ENCODE measurements at regions not wholly inside any gene's neighbourhood (a gene's known extent, or its start where the extent isn't known, plus 50 kb on each side); places are given as distances from the start of the nearest gene placed in this dataset.

DNA sequence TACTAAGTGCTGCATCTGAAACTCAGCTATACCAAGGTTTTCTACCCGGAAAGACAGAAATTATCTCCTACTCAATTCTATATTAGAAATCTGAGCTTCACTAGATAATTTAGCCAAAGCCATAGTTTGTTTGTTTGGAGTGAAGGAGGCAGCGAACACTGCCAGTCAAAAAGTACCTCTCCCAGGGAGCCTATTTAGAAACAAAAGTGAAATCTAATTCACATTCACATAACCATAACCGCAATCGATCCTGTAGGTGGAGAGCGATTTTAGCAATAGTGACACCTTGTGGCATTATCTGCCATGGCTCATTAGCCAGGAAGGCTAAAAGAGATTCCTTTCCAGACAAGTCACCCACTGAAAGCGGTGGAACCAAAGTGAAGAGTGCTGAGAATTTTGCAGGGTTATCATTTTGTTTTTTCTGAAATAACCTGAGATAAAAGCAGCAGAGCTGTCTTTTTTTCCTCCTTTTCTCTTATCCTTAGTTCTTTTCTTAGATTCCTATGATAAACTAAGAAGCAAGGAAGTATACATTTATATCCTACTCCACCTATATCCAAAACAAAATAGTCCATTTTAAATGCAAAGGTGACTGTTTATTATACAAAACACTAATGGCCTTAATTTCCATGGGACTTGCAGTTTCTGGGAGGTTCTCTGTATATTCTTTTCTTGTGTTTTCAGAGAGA is 83.7 kb upstream of the BET1 start:
- H2AFZ ChIP-seq (ENCODE audit: low read length) = peak overlapping the region; percentile 99
- no peaks in the 10 kb centered on the region for H3K9me3 ChIP-seq (ENCODE audit: low read length)
- intact Hi-C loops (cut with micrococcal nuclease; ENCODE audit: unreplicated experiment) = loop anchor here (1.0 to 10.0 kb wide), 4 partner anchors 83 to 307 kb away; partner anchors contain the start of genes BET1 and COL1A2
- H3K4me2 ChIP-seq (ENCODE audit: low read length) = peak overlapping the region; percentile 77
- H3K27ac ChIP-seq (ENCODE audit: low read depth, low read length, poor library complexity, severe bottlenecking) = no peak overlapping the region
- H3K4me3 ChIP-seq (ENCODE audit: low read depth, low read length, poor library complexity, severe bottlenecking) = peak overlapping the region; percentile 52
- H3K79me2 ChIP-seq (ENCODE audit: insufficient read depth, low read depth, low read length) = no peaks in the 10 kb centered on the region
- peaks cover 20% of the 10 kb centered on the region for H3K4me1 ChIP-seq (ENCODE audit: insufficient read depth, low read length, poor library complexity, severe bottlenecking)
- ChIA-PET CTCF (ENCODE audit: unreplicated experiment) (interaction anchor here (0.8 to 2.2 kb wide), 7 partner anchors 8 to 308 kb away, joined by 3 to 10 read pairs (median 5); partner anchors contain the start of genes COL1A2 and GNG11), POLR2A (interaction anchor here (0.6 to 2.2 kb wide), 18 partner anchors 9 to 200 kb away, joined by 3 to 13 read pairs (median 5); partner anchors contain the start of gene GNG11)
- no peak for TF ChIP-seq EZH2phosphoT487 (IDR thresholded peaks at IDR 0.05; ENCODE audit: borderline replicate concordance, low read depth, low read length)
- TF ChIP-seq, protein P1, sequence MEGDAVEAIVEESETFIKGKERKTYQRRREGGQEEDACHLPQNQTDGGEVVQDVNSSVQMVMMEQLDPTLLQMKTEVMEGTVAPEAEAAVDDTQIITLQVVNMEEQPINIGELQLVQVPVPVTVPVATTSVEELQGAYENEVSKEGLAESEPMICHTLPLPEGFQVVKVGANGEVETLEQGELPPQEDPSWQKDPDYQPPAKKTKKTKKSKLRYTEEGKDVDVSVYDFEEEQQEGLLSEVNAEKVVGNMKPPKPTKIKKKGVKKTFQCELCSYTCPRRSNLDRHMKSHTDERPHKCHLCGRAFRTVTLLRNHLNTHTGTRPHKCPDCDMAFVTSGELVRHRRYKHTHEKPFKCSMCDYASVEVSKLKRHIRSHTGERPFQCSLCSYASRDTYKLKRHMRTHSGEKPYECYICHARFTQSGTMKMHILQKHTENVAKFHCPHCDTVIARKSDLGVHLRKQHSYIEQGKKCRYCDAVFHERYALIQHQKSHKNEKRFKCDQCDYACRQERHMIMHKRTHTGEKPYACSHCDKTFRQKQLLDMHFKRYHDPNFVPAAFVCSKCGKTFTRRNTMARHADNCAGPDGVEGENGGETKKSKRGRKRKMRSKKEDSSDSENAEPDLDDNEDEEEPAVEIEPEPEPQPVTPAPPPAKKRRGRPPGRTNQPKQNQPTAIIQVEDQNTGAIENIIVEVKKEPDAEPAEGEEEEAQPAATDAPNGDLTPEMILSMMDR (conservative IDR thresholded peaks at IDR 0.05; ENCODE audit: low read length) = peak; percentile 98
- peak; percentile 83 for DNase-seq (ENCODE audit: low spot score)
- H3K36me3 ChIP-seq (ENCODE audit: insufficient read depth, low read length) = no peaks in the 10 kb centered on the region
- no TSS peak for BruUV-seq (replicated peaks)
- H3K9me2 ChIP-seq (ENCODE audit: insufficient read depth, low read length) = no peaks in the 10 kb centered on the region
- no peaks in the 10 kb centered on the region for H4K20me1 ChIP-seq (ENCODE audit: insufficient read depth, low read length)

DNA sequence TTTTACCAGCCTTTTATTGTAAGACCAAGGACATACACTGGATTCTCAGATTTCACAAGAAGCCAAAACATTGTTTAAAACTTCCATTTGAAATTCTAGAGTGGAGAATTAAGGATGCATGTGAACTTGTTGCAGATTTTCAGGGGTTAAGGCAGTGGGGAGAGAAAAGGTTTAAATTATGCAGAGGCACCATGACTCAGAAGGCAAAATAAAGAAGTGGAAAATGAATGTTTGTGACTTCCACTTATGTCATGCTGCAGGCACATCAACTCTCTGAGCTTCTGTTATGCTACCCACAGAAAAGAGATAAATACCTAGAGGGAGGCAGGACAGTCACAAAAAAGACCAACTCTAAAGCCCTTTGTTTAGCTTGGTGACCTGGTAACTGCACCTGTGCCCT is 84.4 kb upstream of the BET1 start:
- Histone ChIP-seq H4K20me1 (ENCODE audit: insufficient read depth, low read length) (no peaks in the 10 kb centered on the region), H3K4me2 (ENCODE audit: low read length) (no peak overlapping the region), H3K79me2 (ENCODE audit: insufficient read depth, low read depth, low read length) (no peaks in the 10 kb centered on the region), H3K9me2 (ENCODE audit: insufficient read depth, low read length) (no peaks in the 10 kb centered on the region), H3K4me1 (ENCODE audit: insufficient read depth, low read length, poor library complexity, severe bottlenecking) (peaks cover 20% of the 10 kb centered on the region), H3K36me3 (ENCODE audit: insufficient read depth, low read length) (no peaks in the 10 kb centered on the region), H3K4me3 (ENCODE audit: low read depth, low read length, poor library complexity, severe bottlenecking) (no peak overlapping the region), H3K9me3 (ENCODE audit: low read length) (no peaks in the 10 kb centered on the region), H3K27ac (ENCODE audit: low read depth, low read length, poor library complexity, severe bottlenecking) (no peak overlapping the region), H2AFZ (ENCODE audit: low read length) (peak overlapping the region; percentile 99; the same call in 1 of the 2 replicates)
- intact Hi-C loops (cut with micrococcal nuclease; ENCODE audit: unreplicated experiment) = loop anchor here (10.0 kb wide), 2 partner anchors 284 to 306 kb away; partner anchors contain the start of gene COL1A2
- no peak for DNase-seq (ENCODE audit: low spot score)
- no TSS peak for BruUV-seq (replicated peaks)
- POLR2A ChIA-PET = no interaction called here
- CTCF ChIA-PET (ENCODE audit: unreplicated experiment) = interaction anchor here (0.5 kb wide), 1 partner anchor 1386 kb away, joined by 4 read pairs; no protein-coding TSS in a partner anchor
- TF ChIP-seq, protein P1 (conservative IDR thresholded peaks at IDR 0.05; ENCODE audit: low read length) = no peak
- TF ChIP-seq EZH2phosphoT487 (IDR thresholded peaks at IDR 0.05; ENCODE audit: borderline replicate concordance, low read depth, low read length) = no peak

DNA sequence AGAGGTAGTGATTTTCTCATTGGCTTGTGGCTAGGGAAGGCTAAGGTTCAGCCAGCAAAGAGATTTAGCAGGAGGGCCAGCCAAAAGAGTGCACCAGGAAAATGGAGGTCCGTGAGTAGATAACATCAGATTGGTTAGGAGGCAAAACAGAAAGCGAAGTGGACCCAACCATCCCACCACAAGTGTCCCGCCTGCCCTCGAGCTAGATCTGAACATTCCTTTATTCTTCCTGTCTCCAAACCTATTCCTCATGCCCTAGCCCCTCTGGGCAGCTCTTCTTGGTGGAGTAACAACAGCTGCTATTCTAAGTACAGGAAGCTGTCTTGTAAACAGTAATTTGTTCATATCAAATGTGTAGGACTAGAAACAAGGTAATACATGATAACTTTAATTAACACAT is 85.7 kb upstream of the BET1 start:
- no peaks in the 10 kb centered on the region for H3K36me3 ChIP-seq (ENCODE audit: insufficient read depth, low read length)
- H3K27ac ChIP-seq (ENCODE audit: low read depth, low read length, poor library complexity, severe bottlenecking) = no peak overlapping the region
- no peak for TF ChIP-seq EZH2phosphoT487 (IDR thresholded peaks at IDR 0.05; ENCODE audit: borderline replicate concordance, low read depth, low read length)
- TF ChIP-seq, protein P1 (conservative IDR thresholded peaks at IDR 0.05; ENCODE audit: low read length) = no peak
- ChIA-PET POLR2A (no interaction called here), CTCF (ENCODE audit: unreplicated experiment) (no interaction called here)
- peaks cover 20% of the 10 kb centered on the region for H3K4me1 ChIP-seq (ENCODE audit: insufficient read depth, low read length, poor library complexity, severe bottlenecking)
- no TSS peak for BruUV-seq (replicated peaks)
- no peaks in the 10 kb centered on the region for H3K9me3 ChIP-seq (ENCODE audit: low read length)
- H3K4me2 ChIP-seq (ENCODE audit: low read length) = no peak overlapping the region
- no peak for DNase-seq (ENCODE audit: low spot score)
- H3K9me2 ChIP-seq (ENCODE audit: insufficient read depth, low read length) = no peaks in the 10 kb centered on the region
- intact Hi-C loops (cut with micrococcal nuclease; ENCODE audit: unreplicated experiment) = loop anchor here (10.0 kb wide), 2 partner anchors 285 to 305 kb away; partner anchors contain the start of gene COL1A2
- H3K4me3 ChIP-seq (ENCODE audit: low read depth, low read length, poor library complexity, severe bottlenecking) = no peak overlapping the region
- H4K20me1 ChIP-seq (ENCODE audit: insufficient read depth, low read length) = no peaks in the 10 kb centered on the region
- no peak overlapping the region for H2AFZ ChIP-seq (ENCODE audit: low read length)
- no peaks in the 10 kb centered on the region for H3K79me2 ChIP-seq (ENCODE audit: insufficient read depth, low read depth, low read length)

Measured in OCI-LY7 (cell line).